NCI-H345 (cell line): ENCODE measurements at regions not wholly inside any gene's neighbourhood (a gene's known extent, or its start where the extent isn't known, plus 50 kb on each side); places are given as distances from the start of the nearest gene placed in this dataset.

Experiments used
- DNase-seq: peaks from one replicate; lab custom pipeline; 2025; lab: John Stamatoyannopoulos, UW

DNA sequence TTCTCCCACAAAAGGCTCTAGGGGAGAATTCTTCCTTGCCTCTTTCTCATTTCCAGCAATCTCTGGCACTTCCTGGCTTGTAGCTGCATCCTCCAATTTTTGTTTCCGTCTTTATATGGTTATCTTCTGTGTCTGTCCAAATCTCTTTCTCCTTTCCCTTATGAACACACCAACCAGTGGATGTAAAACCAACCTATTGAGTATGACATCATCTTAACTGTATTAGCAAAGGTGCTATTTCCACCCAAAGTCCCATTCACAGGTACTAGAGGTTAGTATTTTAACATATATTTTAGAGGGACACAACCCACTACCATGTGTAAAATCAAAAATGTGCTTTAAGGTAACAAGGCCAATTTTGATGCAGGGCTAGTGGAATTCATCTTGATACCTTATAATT is 129.0 kb downstream of the RAP2A start:
- no peak for DNase-seq

DNA sequence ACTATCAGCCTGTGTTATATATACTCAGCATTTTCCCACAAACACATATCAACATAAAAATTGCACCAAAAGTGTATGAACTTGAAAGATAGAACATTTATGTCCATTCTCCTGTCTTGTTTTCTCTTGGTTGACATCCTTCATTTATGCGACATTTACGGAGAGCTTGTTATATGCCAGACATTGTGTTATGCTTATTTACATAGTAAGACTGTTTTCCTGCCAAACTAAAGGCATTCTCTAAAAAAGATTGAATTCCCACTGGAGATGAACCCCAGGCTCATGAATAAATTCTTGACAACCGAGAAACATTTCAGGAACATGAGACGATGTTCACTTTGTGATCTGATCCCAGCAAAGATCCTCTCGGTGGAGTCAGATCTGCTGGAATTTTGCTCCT is 131.0 kb downstream of the RAP2A start:
- no peak for DNase-seq

DNA sequence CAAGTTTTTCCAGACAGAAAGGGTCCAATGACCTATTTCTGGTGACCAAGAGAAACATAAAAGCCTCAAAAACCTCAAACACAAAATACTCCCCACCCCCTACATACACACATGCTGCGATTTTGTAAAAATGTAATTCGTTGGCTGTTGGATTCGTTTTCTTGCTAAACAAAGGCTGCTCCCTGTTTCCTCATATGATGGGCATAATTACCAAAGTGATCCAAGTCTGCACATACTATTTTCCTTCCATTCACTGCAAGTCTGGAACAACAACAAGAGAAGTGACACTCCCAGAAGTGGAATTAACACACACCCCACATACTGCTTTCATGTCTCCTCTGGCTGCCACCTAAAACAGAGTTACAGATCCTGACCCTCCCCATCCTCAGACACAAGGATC is 131.9 kb downstream of the RAP2A start:
- no peak for DNase-seq

DNA sequence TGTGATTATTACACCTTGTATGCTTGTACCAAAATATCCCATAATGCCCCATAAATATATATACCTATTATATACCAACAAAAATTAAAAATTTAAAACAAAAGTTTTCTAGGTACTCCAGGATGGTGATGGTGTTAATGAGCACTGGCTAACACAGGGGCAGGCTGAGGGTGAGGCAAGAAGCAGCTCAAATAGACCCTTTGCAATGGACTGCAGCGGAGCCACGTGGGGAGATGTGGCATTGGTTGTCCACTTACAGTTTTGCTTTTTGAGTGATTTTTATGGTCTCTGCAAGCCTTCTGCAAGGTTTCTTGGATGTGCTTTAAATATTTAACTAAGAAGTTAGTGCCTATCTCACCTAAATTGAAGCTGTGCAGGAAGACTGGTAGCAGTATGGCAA is 132.9 kb downstream of the RAP2A start:
- DNase-seq, result no peak

DNA sequence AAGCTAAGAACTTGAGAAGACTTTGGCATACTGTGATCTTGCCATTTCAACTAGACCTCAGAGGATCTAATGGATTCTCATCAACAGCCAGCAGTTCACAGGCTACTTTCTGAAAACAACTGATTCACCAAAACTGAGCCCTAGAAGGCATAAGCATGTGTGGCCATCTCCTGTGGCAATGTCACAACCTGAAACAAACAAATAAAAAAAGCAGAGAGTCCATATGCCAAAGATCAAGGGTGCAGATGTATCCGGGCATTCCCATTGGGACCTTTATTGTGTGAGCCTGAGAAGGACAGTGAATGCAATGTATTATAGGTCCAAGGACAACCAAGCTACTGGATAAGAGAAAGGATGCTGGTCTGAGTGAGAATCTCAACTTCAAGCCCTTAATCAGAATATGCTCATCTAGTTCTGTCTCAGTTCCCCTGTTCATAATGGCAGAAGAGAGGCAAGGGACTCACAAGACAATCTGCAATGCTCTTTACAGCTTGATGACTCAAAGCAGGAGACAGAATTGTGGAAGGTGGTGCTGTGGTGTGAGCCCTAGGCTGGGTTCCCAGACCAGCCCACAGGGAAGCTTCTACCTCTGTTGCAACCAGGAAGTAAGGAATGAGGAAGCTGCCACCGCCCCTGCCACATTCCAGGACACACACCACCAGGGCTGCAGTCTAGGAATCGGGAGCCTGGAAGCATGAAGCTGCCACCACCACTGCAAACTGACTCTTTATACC is 133.7 kb downstream of the RAP2A start:
- DNase-seq, result no peak

DNA sequence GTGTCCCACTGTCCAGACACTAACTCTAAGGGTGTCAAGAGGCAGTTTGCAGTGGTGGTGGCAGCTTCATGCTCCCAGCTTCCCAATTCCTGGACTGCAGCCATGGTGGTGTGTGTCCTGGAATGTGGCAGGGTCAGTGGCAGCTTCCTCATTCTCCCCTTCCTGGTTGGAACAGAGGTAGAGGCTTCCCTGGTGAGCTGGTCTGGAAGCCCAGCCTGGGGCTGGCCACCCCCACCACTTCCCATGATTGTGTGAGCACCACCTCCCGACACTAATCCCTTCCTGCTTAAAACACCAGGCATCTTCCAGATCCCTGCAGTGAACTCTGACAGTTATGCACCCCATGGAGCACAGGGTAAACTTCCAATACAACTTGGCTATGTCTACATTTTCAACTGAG is 134.9 kb downstream of the RAP2A start:
- no peak for DNase-seq

DNA sequence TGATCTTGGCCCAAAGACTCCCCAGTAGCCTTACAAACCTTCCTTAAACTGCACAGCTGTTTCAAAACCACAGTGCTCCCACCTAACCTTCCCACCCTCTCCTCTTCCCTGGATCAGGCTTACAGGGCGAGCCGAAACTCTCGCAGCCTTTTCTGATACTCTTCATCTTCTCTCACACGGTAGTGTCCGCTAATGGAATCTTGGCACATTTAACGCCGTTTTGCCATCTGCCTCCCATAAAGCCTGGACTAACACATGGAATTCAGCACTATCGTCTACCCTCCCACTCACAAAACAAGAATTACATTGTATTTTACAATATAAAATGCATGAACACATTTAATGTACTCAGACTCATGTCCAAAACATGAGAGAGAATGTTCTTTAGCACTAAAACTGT is 135.9 kb downstream of the RAP2A start:
- DNase-seq, result no peak

DNA sequence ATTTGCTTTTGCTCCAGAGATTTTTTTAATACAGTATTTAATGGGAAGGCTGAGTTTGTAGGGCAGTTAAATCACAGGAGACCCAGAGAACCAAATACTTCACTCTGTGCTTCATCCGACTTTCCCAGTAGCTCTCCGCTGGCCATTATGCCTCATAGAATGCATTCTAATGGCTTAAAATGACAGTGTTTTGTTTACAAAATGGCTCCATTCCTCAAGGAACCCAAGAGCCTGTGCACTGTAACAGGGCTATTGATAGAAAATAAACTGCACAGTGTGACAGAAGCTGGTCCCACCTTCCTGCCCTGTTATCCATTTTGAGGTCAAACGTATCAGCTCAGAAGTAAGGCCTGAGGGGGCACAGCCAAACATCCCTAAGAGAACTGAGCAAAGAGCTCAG is 136.5 kb downstream of the RAP2A start:
- no peak for DNase-seq

DNA sequence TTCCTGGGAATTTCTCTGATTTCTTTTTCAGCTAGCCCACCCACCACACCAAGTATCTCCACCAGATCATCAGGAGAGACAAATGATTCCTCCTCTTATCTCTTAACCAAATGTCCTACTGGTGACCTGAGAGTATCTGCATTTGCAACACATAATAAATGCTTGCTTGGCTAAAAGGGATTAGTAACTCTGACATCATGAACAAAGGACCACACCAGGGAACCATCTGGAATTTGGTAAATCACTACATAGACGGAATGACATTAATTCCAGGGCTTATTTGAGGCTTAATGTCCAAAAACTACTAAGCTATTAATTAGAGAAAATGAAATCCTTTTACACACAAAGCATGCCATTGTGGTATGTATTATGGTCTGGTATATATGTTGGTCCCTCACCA is 139.0 kb downstream of the RAP2A start:
- DNase-seq, result no peak

DNA sequence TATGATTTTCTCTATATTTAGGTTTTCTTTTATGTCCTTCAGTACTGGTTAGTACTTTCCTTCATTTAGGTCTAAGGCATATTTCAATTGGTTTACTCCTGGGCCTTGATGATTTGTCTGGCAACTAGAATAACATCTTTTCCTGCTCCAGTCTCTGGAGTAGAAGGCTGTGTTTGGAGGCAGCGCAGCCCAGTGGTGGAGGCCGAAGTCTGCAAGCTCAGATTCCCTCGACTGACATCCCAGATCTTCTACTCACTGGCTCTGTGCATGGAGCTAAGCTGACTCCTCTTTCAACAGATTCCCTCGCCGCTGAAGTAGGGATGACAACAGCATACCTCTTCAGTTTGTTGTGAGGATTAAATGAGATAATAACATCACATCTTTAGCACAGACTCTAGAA is 141.0 kb downstream of the RAP2A start:
- peak; percentile 2 for DNase-seq

DNA sequence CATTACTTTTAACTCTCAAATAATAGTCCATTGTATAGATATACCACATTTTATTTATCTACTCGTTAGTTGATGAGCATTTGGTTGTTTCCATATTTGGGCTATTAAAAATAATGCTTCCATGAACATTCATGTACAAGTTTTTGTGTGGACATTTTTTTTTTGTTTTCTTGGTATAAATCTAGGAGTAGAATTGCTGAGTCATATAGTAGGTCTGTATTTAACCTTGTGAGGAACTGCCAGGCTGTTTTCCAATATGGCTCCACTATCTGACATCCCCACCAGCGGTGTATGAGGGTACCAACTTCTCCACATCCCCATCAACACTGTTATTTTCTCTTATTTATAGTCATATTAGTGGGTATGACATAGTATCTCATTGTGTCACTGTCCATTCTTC is 143.1 kb downstream of the RAP2A start:
- no peak for DNase-seq

DNA sequence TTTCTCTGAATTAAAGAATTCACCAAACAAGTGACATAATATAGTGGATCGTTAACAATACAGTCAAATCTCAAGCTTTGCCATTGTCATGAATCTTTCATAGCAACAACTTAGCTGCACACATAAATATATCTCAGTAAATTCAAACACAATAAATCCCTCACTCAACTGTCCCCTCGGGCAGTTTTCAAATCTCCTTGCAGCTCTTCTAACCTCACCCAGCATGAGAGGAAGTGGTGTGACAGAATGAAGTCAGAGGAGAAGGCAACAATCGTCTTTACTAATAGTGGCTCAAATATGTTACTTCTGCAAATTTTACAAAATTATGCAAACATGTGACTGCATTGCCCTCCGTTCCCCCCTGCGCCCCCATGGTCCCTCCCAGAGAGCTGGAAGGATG is 148.2 kb downstream of the RAP2A start:
- DNase-seq, result no peak

DNA sequence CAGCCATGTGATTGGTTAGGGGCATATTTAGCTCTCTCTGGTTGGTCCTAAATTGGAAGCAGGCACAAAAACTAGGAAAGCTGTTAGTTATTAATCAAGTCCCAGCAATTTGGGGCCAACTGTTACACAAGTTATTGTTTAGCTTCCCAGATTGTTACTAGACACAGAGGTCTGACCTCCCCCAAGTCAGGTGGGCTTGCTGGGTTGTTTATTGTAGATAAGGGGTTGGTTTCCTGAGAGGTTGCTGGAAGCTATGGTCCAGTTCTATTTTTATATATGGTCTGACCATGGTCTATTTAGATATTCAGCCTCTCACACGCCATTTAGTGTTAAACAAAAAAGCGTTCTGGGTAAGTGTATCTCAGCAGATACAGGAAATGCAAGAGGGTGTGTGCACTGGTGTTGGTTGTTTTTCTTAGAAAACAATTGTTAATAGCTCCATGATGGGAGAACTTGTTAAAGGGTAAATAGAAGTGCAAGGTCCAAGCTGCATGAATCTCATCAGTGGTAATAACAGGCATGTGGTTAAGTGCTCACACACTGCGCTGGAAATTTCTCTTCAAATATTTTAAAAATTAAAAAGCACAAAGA is 150.0 kb downstream of the RAP2A start:
- no peak for DNase-seq

DNA sequence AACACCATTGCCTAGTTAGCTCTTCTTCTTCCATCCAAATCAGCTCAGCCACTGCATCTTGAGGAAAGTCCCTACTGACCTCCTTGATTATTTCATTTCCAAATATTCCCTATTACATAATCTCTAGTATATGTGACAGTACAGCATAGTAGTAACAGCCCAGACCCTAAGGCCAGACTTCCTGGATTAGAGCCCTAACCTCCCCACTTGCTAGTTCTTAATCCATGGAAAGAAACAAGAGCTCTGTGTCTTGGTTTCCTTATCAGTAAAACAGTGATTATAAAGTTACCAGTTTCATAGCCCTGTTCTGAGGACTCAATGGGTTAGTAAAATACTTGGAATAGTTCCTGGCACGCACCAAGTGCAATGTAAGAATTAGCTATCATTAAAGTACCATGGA is 153.0 kb downstream of the RAP2A start:
- DNase-seq, result no peak

DNA sequence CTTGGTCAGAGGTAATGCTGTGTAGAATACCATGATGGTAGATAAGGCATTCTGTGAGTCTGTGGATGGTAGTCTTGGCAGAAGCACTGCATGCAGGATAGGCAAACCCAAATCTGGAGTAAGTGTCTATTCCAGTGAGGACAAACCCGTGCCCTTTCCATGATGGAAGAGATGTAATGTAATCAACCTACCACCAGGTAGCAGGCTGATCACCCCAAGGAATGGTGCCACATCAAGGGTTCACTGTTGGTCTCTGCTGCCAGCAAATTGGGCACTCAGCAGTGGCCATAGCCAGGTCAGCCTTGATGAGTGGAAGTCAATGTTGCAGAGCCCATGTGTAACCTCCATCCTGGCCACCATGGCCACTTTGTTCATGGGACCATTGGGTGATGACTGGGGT is 155.0 kb downstream of the RAP2A start:
- no peak for DNase-seq

DNA sequence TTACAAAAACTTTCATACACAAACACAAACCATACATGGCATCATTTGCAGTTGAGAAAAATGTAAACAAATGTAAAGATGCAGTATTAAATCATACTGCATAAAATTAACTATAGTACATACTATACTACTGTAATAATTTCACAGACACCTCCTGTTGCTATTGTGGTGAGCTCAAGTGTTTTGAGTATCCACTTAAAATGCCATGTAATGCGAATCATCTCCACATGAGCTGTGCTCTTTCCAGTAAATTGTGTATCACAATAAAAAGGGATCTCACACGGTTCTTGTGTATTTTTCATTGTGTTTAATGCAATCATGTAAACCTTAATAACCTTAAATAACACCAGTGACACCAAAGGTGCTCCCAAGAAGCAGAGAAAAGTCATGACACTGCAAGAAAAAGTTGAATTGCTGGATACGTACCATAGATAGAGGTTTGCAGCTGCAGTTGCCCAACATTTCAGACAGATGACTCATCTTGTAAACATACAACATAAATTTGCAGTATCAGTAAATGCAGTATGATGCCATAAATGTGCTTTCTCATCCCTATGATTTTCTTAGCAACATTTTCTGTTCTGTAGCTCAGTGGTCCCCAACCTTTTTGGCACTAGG is 166.6 kb downstream of the RAP2A start:
- DNase-seq, result peak; percentile 75

DNA sequence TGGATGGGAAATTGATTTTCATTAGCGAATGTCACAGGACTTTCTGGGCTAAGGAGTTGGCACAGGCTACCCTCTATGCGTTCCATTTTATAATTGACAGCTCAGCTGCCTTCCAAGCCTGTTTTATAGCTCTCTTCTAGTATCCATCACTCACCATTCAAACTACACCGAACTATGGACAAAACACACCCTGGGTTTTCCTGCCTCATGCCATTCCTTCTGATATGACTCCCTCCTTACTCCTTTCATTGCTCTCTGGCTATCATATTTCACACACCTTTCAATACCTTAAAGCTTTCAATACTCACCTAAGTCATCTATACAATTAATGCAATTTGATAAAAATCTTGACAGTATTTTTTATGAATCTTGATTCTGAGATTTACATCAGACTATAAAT is 181.3 kb downstream of the RAP2A start:
- DNase-seq, result no peak

DNA sequence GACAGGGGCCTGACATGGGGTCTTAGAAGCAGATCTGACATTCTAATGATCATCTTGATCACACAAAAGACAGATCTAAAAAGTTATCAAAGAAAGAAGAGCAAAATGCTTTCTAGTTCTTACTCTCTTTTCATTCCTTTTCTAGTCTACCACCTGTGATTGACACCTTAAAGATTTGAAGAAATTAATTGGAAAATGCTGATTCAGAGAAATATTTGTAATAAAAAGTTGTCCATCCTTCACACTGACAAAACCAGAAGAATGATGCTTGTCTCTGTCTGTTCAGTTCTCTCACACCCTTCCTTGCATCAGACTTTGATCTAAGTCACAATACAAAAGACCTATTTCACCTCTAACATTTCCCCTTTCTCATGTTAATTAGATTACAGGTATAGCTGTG is 182.4 kb downstream of the RAP2A start:
- no peak for DNase-seq

DNA sequence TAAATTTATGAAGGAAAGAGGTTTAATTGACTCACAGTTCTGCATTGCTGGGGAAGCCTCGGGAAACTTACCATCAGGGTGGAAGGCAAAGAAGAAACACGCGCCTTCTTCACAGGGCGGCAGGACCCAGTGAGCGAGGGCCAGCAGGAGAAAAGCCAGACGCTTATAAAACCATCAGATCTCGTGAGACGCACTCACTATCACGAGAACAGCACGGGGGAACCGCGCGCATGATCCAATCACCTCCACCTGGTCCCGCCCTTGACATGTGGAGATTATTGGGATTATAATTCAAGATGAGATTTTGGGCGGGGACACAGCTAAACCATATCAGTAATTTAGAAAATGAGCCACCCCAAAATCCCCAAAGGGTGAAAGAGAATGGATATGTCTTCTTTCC is 187.1 kb downstream of the RAP2A start:
- no peak for DNase-seq

DNA sequence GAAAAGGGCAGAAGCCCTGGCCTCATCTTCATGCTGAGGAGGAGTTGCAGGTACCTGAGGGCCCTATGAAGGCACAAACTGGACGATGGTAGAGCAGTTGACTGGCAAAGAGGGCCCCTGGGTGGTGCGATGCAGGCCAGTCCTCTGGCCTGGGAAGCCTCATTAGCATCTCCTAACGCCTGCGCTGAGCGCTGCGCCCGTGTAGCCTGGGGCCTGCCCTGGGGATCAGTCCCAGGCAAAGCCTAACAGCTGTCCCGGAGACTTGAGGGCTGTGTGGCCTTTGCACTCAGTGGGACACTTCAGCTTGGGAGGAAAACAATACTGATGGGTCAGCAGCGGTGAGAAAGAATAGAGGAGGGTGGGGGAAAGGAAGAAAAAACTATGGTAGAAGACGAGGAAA is 187.7 kb downstream of the RAP2A start:
- DNase-seq, result no peak

DNA sequence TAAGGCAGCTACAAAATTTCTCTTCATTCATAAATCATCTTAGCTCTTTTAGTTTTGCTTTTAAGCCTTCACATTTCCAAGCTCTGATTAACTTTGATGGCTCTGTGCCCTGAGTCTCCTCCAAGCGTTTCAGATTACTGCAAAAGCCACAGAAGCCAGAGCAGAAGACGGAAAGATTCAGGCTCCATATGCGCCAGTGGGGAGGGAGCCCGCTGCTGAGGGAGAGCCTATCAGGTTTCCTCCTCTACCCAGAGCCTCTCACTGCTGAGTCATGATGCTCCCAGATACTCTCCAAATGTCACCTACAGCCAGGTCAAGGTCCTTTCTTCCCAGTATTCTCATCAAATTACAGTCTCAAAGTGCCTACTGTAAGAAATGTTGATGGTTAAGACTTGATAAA is 193.6 kb downstream of the RAP2A start:
- DNase-seq, result no peak

DNA sequence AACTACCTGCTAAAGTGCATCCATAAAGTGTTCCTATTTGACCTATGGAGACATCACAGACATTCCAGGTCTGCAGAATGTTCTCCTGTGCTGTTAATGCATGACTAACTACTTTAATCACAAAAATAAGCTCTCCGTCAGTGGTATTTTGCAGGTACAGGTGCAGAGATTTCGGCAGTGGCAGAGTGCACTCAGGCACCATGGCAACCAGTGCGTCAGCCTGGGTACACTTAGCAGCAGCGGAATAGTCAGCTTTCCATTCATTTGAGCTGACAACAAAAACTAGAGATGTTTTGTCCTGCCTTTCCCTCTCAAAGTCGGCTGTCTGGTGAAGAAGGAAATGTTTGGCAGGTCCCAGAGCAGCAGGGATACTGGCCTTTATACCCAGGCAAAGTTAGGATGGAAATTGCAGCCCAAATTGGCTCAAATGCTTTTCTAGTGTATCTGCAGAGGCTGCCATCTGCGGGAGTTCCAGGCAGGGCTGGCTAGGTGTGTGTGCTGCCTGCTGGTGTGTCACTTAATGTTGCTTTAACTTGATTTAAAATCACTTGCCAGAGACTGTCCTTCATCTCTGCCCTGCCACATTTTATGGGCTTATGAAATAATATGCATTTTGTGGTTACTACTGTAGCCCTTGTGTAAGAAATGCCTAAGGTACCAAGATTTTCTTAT is 195.8 kb downstream of the RAP2A start:
- DNase-seq, result peak; percentile 77

DNA sequence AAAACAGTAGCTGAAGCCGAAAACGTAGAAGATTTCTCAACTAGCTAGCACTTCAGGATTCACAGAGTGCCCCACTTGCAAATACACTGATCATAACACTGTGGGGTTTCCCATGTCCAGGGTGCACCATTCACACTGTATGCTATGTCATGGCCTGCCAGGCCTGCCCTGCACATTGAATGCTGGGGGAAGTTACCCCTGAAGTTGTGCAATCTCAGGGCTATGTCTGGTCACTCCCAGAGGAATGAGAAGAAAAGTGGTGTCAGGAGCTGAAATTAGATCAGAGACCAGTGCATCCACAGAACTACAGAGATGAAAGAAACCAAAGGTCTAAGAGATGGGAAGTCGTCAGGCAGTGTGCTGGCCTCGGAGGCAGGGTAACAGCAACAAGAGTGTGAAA is 196.8 kb downstream of the RAP2A start:
- no peak for DNase-seq
